ENCODE measurements at regions not wholly inside any gene's neighbourhood (a gene's known extent, or its start where the extent isn't known, plus 50 kb on each side); places are given as distances from the start of the nearest gene placed in this dataset.
A peak's percentile ranks its signal among the peaks of the same experiment; 100 is the strongest.

- DNase-seq, result no peak
Observed at GRCh38 chr13:22703601-22704209, 477.1 kb upstream of the SGCG start.

DNA sequence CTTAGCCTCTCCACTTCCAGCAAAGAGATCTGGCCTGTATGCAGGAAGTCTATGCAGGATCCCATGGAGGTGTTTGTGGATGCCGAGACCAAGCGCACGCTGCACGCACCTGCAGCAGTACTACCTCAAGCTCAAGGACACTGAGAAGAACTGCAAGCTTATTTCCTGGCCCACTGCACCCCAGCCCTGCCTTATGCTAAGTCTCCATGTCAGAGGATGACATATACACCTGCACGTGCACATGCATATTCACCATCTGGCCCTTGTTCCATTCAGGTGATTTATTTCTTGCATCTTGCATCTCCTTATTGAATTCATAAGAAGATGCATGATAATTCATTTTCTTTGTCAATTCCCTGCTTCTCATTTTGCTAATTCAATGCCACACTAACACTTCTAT is 472.8 kb upstream of the SGCG start:
- DNase-seq, result no peak

DNA sequence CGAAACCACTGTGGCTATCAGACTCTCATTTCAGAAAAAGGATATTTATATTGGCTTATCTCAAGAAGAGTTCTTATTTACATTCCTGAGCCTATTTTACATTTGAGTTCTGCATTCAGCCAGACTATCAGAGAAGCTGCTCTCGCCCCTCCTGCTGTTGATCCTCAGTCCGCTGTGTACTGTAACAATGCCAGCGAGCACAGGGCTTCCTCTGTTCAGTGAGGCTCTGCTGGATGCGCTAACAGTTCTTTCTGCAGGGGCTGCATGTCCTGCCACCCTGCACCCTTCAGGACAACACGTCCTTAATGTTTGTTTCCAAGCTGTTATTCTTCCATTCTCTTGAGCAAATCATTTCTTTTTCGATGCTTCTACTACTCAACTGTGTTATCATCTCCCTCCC is 463.7 kb upstream of the SGCG start:
- DNase-seq, result no peak

DNA sequence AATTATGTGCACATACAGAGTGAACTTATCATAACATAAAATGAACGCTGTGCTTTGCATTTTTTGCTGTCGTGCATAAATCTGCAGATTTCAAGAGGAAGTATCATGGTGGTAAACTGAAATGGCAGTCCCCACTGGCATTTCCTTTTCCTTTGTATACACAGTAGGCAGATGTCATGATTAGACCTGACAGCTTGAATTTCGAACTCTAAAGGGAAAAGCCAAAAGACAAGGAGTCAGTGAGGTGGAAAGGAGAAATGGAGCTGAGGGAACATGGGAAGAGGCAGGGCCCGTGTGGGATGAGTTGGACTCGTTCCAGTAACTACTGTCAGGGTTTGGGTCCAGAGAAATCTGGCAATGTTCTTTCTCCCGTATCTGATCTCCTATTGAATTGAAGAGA is 454.1 kb upstream of the SGCG start:
- DNase-seq, result no peak

DNA sequence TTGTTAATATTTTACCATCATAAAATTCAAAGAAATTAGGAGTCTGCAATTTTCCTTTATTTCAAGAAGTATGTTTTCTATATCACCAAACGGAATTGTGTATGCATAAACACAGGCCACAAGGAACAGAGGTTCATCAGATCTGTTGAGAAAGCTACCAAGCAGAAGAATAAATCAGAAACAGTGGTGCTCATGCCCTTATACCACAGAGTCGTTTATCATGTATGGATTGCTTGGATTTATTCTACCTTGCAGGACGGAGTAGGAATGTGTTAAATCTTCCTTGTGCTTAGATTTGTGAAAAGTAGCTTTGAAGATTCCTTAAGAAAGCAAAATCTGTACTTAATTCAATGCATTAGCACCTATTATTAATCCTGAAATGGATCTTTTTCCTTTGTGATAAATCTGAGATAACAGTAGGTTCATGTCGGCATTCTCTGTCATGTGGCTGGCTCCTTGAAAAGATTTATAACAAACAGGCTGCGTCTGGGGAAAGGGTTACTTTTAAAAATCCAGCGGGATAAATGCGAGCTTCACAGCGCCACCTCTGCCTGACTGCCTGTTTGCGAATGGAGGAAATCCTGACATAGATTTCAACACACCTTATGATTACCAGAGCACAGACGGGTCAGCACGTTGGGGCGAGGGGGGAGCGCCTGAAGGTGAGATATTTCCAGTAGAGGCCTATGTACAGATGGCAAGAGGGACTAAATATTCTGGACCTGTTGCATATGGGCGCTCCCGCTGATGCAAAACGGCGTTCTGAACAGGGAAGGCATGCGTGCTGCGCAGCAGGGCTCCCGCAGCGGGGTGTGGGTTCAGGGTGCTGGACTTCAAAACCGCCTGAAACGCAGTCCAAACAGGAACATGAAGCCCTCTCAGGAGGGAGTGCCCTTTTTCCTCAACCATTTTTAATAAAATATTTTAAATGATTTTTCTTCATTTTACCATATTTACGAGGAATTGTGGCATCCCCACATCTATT is 445.5 kb upstream of the SGCG start:
- no peak for DNase-seq

GRCh38 chr13:22736084-22736767 is 444.6 kb upstream of the SGCG start:
- DNase-seq, result no peak

DNA sequence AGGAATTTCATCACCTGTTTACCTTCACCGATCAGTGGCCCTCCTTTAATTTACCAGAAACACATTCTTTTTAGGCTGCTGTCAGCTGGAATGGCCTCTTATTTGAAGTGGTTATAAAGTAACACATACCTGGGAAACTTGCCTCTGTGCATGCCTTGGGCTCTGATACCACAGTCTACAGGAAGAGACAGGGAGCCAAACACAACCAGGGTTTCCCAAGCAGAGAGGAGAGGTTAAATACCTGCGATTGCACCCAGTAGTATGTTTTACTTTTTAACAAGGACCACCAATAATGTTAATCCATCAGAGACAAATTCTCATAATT is 444.0 kb upstream of the SGCG start:
- DNase-seq, result no peak

- no peak for DNase-seq
Observed at GRCh38 chr13:22738357-22738756, 442.4 kb upstream of the SGCG start.

DNA sequence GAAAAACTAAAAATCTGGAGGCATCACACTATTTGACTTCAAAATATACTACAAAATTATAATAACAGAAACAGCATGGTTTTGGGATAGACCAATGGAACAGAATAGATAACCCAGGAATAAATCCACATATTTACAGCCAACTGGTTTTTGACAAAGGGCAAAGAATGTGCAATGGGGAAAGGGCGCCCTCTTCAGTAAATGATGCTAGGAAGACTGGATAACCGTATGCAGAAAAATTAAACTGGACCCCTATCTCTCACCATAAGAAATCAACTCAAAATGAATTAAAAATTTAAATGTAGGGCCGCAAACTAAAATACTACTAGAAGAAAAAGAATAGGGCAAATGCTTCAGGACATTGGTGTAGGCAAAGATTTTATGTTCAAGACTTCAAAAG is 440.5 kb upstream of the SGCG start:
- DNase-seq, result no peak

GRCh38 chr13:22744688-22745452 is 435.9 kb upstream of the SGCG start:
- no peak for DNase-seq

GRCh38 chr13:22748866-22749577 is 431.8 kb upstream of the SGCG start:
- DNase-seq, result peak; percentile 27

DNA sequence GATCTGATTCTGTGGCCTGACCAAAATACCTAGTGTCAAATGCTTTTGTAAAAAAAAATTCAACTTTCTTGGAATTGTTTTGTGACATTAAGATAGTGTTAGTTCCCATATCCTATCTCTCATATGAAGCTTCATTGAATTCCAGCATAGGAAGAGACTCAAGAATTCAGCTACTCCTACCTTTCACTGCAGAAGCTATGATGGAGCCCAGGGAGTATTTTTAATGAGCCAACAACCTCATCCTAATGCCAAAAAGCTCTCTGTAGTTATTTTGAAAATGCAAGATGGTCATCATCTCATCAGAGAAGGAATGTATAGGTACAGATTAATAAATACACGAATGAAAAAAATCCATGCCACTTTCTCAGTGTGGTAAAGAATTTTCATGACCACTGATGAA is 431.2 kb upstream of the SGCG start:
- no peak for DNase-seq

GRCh38 chr13:22757530-22758120 is 423.2 kb upstream of the SGCG start:
- DNase-seq, result no peak

DNA sequence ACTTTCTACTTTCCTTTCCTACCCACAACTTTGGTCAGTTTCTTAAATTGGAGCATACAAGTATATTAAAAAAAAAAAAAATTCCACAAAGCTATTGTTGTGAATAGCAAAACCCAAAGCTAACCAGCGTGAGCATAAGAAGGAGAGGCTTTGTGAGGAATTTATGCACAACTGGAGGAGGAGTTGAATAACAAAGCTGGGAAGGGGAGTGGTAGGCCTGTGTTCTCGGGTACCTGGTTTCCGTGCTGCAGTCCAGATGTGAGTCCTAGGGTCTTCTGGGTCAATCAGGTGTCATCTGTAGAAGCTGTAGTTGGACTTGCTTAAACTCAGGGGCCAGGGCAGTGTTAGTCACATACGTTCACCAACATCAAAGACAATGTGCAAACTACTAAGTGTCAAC is 422.5 kb upstream of the SGCG start:
- no peak for DNase-seq

DNA sequence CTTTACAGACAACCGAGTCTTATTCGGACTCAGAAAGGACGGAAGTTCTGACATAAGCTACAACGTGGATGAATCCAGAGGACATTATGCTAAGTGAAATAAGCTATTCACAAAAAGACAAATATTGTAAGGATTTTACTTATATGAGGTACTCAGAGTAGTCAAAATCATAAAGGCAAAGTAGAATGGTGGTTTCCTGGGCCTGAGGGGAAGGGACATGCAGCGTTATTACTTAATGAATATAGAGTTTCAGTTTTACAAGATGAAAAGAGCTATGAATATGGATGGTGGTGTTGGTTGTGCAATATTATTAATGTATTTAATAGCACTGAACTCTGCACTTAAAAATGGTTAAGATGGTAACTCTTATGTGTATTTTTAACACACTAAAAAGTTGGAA is 419.1 kb upstream of the SGCG start:
- DNase-seq, result no peak

DNA sequence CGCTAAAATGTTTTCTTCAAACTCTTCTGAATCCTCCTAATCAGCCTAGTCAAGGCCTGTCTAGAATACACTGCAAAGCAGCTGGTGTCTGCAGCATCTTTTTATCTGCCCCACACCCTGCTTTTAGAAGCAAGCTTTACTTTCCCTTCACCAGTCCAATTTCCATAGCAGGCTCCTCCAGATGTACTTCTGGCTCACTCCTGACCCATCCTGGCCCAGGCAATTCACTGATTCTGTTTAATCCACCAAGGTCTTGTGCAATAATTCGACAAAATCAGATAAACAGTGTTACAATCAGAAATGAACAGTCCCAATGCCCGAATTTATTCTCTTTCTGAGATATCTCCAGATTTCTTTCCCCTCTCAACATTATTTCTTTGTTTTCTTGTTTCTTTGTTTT is 415.2 kb upstream of the SGCG start:
- no peak for DNase-seq

- no peak for DNase-seq
Observed at GRCh38 chr13:22770891-22771290, 409.9 kb upstream of the SGCG start.

GRCh38 chr13:22773465-22773864 is 407.3 kb upstream of the SGCG start:
- no peak for DNase-seq

DNA sequence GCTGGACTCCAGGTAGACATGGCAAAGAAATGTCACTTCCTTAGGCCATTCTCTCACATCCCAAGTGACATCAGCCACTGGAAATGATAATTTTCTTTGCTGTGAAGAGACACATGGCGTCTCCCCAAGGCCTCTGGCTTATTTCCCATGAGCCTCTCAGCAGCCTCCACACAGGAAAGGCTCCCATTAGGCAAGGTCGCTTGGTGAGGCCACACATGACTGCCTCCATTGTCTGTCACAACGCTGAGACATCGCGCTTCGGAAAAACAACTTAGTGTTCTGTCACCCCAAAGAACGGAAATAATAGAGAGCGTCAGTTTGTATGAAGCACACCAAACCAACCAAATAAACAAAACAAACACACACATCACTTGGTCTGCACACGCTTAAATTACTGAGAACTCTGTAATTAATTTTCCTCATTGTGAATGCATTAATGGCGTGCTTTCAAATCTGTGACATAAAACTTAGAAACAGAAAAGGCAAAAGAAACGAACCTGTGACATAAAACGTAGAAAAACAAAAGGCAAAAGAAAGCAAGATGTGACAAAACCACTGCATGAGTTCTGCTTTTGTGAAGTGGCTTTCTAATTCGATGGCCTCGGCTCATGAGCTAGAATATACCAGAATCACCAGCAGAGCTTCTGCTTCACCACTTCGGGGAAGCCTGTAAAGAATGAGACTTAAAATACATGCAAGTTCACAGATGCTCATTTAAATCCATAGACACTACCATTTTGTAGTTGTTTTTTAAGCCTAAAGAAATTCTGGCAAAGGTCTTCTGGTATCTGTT is 404.2 kb upstream of the SGCG start:
- DNase-seq, result no peak

DNA sequence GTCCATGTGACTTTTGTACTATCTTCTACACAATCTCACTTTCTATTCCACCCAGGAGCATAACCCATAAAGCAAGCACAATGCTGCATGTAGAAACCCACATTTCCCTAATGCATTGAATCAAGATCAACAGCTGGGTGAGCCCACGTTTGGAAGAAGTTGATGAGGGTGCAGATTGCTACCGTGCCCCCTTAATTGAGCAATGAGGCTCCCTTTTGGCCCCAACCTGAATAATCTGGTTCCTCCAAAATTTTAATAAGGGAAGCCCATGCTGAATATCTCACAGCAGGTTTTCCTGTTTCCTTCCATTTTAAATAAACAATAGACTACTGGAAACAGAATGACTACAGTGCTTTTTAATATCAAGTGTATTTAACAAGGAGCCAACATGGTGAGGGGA is 403.6 kb upstream of the SGCG start:
- no peak for DNase-seq

DNA sequence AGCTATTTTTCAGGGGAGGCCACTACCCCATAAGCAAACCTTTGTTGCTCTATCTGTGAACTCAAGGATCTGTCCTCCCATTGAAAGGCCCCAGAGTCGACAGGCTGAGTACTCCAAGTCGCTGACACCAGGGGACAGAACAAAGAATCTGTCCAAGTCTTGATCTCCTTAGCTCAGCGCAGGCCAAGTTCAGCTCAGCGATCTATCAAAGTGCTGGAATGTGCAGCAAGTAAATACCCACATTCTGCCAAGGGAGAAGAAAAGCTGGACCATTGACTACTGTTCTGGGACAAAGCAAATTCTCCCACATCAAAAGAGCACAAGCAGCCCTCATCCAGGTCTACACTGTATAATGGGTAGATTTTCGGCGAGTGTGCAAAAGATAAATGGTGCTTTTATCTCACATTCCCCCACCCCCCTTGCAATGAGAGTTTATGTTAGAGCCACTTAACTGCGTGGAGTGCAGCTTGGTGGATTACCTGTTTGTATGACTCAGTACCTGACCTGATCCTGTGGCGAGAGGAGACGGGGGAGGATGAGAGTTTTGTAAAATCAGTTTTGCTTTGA is 391.7 kb upstream of the SGCG start:
- DNase-seq, result no peak
